OCI-LY1 (cell line): ENCODE measurements at regions not wholly inside any gene's neighbourhood (a gene's known extent, or its start where the extent isn't known, plus 50 kb on each side); places are given as distances from the start of the nearest gene placed in this dataset.

ENCODE experiments used
- H2AFZ ChIP-seq: fragments of 200-600 bp; sonication (generic), shearing (Covaris generic); 2 replicates; pipeline ENCODE4 v1.6.0; 2014; ENCODE audit warnings: antibody characterized with exemption, mild to moderate bottlenecking, low read length
- H3F3A ChIP-seq: fragments of 200-600 bp; sonication (generic), shearing (Covaris generic); 2 replicates; pipeline ENCODE4 v1.6.0; 2014; ENCODE audit warnings: mild to moderate bottlenecking, antibody characterized with exemption, low read length, moderate library complexity; ENCODE audit not compliant: insufficient read depth
- H3K27ac ChIP-seq: fragments of 200-600 bp; sonication (generic); 2 replicates; pipeline ENCODE4 v1.5.1; 2014; ENCODE audit warnings: low read length, mixed run types, mild to moderate bottlenecking, low read depth; ENCODE audit not compliant: poor library complexity, severe bottlenecking
- H3K27me3 ChIP-seq: fragments of 200-600 bp; sonication (generic); 2 replicates; pipeline ENCODE4 v1.6.0; 2014; ENCODE audit warnings: antibody characterized with exemption, mild to moderate bottlenecking, low read length, moderate library complexity; ENCODE audit not compliant: insufficient read depth
- H3K36me3 ChIP-seq: fragments of 200-600 bp; sonication (generic); 2 replicates; pipeline ENCODE4 v1.6.1; 2014; ENCODE audit warnings: mild to moderate bottlenecking, antibody characterized with exemption, low read length, moderate library complexity, mixed read lengths; ENCODE audit not compliant: insufficient read depth
- H3K4me1 ChIP-seq: fragments of 200-600 bp; sonication (generic); 2 replicates; pipeline ENCODE4 v1.5.1; 2014; ENCODE audit warnings: mild to moderate bottlenecking, low read length, moderate library complexity; ENCODE audit not compliant: insufficient read depth, severe bottlenecking
- H3K4me2 ChIP-seq: fragments of 200-600 bp; sonication (generic), shearing (Covaris generic); 2 replicates; pipeline ENCODE4 v1.6.1; 2014; ENCODE audit warnings: low read length
- H3K4me3 ChIP-seq: fragments of 200-600 bp; sonication (generic); 2 replicates; pipeline ENCODE4 v1.5.1; 2014; ENCODE audit warnings: low read length, low read depth, mild to moderate bottlenecking, mixed read lengths; ENCODE audit not compliant: poor library complexity, severe bottlenecking
- H3K79me2 ChIP-seq: fragments of 200-600 bp; shearing (Covaris generic); 2 replicates; pipeline ENCODE4 v1.6.1; 2016; ENCODE audit warnings: mixed run types, low read length, mixed read lengths; ENCODE audit not compliant: insufficient read depth
- H3K9ac ChIP-seq: fragments of 200-600 bp; sonication (generic), shearing (Covaris generic); 2 replicates; pipeline ENCODE4 v1.6.1; 2014; ENCODE audit warnings: mild to moderate bottlenecking, low read length, mixed read lengths
- H3K9me2 ChIP-seq: fragments of 200-600 bp; sonication (generic), shearing (Covaris generic); 2 replicates; pipeline ENCODE4 v1.6.1; 2014; ENCODE audit warnings: low read depth, mild to moderate bottlenecking, low read length, mixed read lengths
- H3K9me3 ChIP-seq: fragments of 200-600 bp; shearing (Covaris generic); 2 replicates; pipeline ENCODE4 v1.6.1; 2014; ENCODE audit warnings: low read length, mixed read lengths
- H4K20me1 ChIP-seq: fragments of 200-600 bp; sonication (generic), shearing (Covaris generic); 2 replicates; pipeline ENCODE4 v1.6.0; 2016; ENCODE audit warnings: mild to moderate bottlenecking, low read length; ENCODE audit not compliant: insufficient read depth
- EZH2 ChIP-seq: fragments of 200-600 bp; sonication (generic), shearing (Covaris generic); IDR thresholded peaks from 2 replicates; pipeline ENCODE4 v1.8.0; 2017; ENCODE audit warnings: borderline replicate concordance, mixed run types, mild to moderate bottlenecking, antibody characterized with exemption, low read length, moderate library complexity, mixed read lengths
- TF ChIP-seq, protein P1 (sequence below): fragments of 200-600 bp; sonication (generic), shearing (Covaris generic); IDR thresholded peaks from 2 replicates; pipeline ENCODE4 v1.5.1; 2017; ENCODE audit warnings: mild to moderate bottlenecking, antibody characterized with exemption, low read length, moderate library complexity, mixed read lengths

DNA sequence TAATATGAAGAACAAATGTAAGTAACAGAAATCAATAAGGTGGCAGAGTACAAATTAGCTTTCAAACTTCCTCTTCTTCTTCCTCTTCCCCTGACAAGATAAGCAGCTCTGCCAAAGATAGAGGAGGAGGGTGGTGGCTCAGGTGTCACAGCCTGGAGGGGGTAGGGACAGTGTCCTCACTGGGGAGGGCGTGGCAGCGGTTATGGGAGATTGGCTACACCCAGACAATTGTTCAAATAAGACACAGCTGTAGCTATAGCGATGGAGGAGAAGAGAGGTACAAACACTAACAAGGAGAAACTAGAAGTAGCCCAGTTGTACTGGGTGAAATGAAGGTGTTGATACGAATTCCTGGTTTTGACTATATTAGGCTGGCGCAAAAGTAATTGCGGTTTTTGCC is 198.5 kb downstream of the TBXT start:
- H3K27me3 ChIP-seq, result 0 out of 2 replicates have a peak, but pooled peaks cover 3% of the 10 kb centered on the region
- H3K9me2 ChIP-seq, result no peaks in the 10 kb centered on the region
- no peaks in the 10 kb centered on the region for H4K20me1 ChIP-seq
- H2AFZ ChIP-seq, result no peak overlapping the region
- H3K4me1 ChIP-seq, result no peaks in the 10 kb centered on the region
- no peaks in the 10 kb centered on the region for H3K9me3 ChIP-seq
- no peaks in the 10 kb centered on the region for H3F3A ChIP-seq
- no peak for TF ChIP-seq EZH2
- TF ChIP-seq, protein P1, sequence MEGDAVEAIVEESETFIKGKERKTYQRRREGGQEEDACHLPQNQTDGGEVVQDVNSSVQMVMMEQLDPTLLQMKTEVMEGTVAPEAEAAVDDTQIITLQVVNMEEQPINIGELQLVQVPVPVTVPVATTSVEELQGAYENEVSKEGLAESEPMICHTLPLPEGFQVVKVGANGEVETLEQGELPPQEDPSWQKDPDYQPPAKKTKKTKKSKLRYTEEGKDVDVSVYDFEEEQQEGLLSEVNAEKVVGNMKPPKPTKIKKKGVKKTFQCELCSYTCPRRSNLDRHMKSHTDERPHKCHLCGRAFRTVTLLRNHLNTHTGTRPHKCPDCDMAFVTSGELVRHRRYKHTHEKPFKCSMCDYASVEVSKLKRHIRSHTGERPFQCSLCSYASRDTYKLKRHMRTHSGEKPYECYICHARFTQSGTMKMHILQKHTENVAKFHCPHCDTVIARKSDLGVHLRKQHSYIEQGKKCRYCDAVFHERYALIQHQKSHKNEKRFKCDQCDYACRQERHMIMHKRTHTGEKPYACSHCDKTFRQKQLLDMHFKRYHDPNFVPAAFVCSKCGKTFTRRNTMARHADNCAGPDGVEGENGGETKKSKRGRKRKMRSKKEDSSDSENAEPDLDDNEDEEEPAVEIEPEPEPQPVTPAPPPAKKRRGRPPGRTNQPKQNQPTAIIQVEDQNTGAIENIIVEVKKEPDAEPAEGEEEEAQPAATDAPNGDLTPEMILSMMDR, result no peak
- H3K9ac ChIP-seq, result no peak overlapping the region
- no peak overlapping the region for H3K27ac ChIP-seq
- no peaks in the 10 kb centered on the region for H3K79me2 ChIP-seq
- H3K4me2 ChIP-seq, result no peak overlapping the region
- no peak overlapping the region for H3K4me3 ChIP-seq
- H3K36me3 ChIP-seq, result no peaks in the 10 kb centered on the region

- Histone ChIP-seq H3K9me2 (no peaks in the 10 kb centered on the region), H3K4me1 (no peaks in the 10 kb centered on the region), H3K79me2 (no peaks in the 10 kb centered on the region), H3K27me3 (0 out of 2 replicates have a peak, but pooled peaks cover 3% of the 10 kb centered on the region), H4K20me1 (no peaks in the 10 kb centered on the region), H3K9ac (no peak overlapping the region), H3K9me3 (no peaks in the 10 kb centered on the region), H3K27ac (no peak overlapping the region), H3K36me3 (no peaks in the 10 kb centered on the region), H3F3A (no peaks in the 10 kb centered on the region), H3K4me2 (no peak overlapping the region), H2AFZ (no peak overlapping the region), H3K4me3 (no peak overlapping the region)
- TF ChIP-seq EZH2, result no peak
- TF ChIP-seq, protein P1, result no peak
These were observed 199.2 kb downstream of the TBXT start for GRCh38 chr6:165968408-165968807.

GRCh38 chr6:165967810-165968407 is 199.7 kb downstream of the TBXT start:
- H3K9me3 ChIP-seq, result no peaks in the 10 kb centered on the region

More at GRCh38 chr6:165967810-165968407, 199.7 kb downstream of the TBXT start:
- Histone ChIP-seq H3K27ac (no peak overlapping the region), H3K79me2 (no peaks in the 10 kb centered on the region), H3K9me2 (no peaks in the 10 kb centered on the region), H3K4me2 (no peak overlapping the region), H4K20me1 (no peaks in the 10 kb centered on the region), H3K27me3 (0 out of 2 replicates have a peak, but pooled peaks cover 3% of the 10 kb centered on the region), H2AFZ (no peak overlapping the region), H3F3A (no peaks in the 10 kb centered on the region), H3K4me3 (no peak overlapping the region), H3K9ac (no peak overlapping the region), H3K36me3 (no peaks in the 10 kb centered on the region), H3K4me1 (no peaks in the 10 kb centered on the region)
- no peak for TF ChIP-seq EZH2
- TF ChIP-seq, protein P1, result no peak
